HG03521 (cell line): ENCODE measurements at regions not wholly inside any gene's neighbourhood (a gene's known extent, or its start where the extent isn't known, plus 50 kb on each side); places are given as distances from the start of the nearest gene placed in this dataset.

Experiments used
- ATAC-seq: cut with Tn5 transposase; IDR thresholded peaks from one replicate; pipeline ENCODE4 v1.9.1; 2021; ENCODE audit warnings: mild to moderate bottlenecking, moderate library complexity; ENCODE audit not compliant: unreplicated experiment

DNA sequence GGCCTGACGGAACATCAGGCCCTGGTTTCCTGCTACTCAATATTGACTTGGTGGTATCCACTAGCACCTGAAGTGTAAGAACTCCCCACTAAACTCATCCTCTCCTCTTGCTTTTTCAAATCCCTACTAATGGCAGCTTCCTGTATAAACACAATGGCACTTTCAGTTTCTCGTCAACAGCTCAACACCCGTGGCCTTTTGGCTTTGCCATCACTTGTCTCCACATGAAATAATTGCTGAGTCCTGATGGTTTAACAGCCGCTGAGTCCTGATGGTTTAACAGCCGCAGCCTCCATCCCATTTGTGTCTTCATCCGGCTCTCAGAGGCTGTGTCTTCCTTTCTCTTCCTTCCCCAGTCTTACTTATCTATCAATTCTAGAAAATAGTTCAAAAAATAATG is 261.4 kb upstream of the PITRM1 start:
- ATAC-seq: no peak

DNA sequence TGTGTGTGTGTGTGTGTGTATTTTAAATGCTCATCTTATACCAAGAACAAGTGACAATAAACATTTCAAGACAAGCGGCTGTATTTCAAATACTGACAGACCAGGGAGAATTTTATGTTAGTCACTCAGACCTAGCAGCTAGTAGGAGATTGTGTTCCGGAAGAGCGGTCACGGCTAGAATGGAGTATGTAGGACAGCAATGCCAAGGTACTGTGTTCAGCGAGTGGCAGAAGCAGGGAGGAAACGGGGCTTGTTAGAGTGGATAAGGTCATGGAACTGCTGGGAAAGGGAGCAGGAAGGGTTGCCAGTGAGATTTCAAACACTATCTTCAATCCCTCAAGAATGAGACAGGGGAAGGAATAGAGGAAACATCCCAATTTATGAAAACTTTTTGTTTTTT is 260.5 kb upstream of the PITRM1 start:
- no peak for ATAC-seq

DNA sequence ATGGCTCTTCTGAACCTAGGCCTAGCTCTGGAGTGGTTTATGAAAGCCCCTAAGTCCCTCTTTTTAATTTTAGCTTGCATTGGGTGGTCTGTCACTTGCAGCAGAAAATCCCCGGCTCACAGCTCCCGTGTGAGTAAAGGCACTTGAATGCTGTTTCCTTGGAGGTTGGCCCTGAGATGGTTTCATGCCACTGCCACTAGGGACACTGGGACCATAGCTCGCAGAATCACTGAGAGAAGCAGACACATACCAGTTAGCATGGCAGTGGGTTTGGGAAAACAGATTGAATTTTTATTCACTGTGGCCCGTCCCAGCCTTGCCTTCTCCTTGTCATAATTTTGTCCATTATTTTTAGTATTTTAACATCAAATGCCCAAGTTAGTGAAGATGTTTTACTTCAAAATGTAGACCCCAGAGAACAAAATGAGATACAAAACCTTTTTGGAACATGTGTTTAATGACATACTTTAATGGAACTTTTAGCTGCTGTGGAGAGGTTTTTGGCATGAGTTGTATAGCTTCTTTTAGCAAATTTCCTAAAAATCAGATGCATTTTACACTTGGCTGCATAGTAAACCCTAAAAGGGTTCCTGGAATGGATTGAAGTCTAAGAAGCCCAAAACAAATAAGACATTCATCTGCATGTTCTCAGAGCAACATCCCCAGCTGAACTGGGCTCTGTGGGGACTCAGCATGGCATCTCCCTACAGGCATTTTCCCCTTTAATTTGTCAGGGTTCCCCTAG is 259.7 kb upstream of the PITRM1 start:
- ATAC-seq: no peak

DNA sequence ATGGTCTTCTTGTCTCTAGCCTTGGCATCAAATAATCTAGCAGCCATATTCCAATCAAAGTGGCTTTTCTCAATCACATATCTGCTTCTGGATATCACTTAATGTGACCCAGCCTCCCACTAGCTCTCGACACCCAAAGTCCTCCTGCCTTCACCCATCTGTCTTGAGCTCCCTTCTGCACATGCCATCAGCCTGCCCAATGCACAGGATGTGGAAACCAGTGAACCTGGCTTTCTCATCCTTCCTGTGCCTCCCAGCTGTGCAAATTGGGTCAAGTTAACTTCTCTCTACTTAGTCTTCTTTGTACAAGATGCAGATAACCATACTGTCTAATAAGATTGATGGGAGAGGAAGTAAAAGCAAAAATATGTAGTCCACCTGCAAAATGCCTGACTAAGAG is 257.9 kb upstream of the PITRM1 start:
- ATAC-seq: no peak

DNA sequence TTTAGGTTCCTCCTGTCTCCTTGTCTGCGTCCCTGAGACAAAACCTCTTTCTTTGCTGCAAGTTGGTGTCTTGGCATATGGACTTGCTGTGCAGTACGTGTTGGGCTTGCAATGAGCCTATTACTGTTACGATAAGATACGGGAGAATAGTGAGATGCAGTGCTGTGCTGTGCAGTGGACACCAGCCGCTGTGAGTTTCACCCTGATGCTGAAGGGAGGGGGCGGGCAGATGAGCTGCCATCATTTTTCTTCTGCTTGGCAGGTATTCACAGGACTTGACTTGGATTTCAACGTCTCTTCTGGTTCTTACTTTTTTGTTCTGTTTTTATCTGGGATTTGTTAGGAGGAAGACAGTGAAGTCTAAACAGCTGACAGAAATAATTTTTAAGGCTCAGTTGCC is 257.1 kb upstream of the PITRM1 start:
- ATAC-seq: no peak

DNA sequence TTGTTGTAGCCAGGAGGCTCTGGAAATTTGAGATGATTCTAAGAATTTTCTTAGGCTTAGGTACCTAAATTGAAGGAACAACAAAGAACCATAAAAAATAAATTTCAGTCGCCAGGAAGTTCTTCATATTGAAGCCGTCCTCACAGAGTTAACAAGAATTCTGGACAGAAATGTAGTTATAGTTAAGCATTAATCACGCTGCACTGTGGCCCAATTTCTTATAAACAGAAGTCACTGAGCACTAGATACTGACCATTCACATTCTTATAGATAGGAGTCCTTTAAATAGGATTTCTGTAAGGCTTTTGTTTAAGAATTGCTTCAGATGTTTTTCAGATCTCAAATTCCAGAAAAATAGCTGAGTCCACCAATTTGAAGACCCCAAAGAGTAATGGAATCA is 256.2 kb upstream of the PITRM1 start:
- no peak for ATAC-seq

DNA sequence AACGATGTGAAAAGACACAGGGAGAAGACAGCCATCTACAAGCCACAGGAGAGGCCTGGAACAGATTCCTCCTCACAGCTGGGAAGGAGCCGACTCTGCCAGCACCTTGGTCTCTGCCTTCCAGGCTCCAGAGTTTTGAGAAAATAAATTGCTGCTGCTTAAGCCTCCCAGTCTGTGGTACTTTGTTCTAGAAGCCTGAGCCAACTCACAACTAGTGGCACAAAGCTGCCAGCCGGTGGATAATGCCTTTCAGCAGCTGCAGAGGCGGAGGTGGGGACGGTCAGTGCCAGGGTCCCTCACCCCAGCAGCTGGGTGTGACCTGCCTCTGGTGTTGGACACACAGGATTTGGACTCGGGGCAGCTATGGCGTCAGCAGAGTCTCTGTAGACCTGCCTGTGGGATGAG is 255.4 kb upstream of the PITRM1 start:
- ATAC-seq: no peak

DNA sequence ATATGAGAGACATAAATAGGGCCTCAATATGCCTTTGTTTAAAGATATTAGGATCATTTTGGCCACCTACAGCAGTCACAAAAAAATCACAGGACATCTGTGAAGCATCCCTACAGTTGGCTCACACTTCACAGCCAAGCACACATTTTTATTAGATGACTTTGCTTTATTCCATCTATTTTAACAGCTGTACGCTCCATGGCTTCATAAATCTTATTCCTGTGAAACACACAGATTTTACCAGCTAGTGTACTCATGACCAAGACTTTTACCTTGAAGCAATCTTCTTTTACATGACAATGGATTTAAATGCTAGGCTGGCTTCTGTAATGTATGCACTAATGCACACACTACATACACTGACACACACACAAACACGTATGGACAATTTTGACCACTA is 254.8 kb upstream of the PITRM1 start:
- no peak for ATAC-seq

DNA sequence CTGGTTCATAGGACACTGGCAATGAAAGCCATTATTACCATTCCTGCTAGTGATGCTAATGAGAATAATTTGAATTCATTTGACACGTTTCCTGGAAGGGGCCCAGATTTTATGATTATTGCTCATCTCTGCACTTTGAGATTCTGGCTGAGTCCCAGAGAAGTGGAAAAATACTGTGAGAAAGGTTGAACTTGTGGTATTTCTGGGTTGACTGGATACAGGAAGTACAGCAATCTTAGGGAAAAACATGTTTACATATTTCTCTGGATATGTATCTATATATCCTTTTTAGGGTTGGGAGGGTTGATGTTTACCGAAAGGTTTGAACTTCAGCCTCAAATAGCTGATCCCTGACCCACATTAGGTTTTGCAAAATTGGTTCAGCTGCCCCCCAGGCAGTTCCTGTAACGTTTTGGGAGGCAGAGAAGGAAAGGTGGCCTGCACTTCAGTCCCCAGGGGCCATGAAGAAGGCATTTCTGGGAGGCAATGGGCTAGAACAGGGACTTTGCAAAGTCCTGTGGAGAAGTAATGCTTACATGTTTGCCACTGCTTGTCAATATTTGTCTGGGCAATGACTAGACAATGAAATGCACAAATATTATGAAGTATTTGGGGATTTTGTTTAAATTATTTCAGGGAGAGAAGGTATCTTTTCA is 253.7 kb upstream of the PITRM1 start:
- ATAC-seq: no peak

DNA sequence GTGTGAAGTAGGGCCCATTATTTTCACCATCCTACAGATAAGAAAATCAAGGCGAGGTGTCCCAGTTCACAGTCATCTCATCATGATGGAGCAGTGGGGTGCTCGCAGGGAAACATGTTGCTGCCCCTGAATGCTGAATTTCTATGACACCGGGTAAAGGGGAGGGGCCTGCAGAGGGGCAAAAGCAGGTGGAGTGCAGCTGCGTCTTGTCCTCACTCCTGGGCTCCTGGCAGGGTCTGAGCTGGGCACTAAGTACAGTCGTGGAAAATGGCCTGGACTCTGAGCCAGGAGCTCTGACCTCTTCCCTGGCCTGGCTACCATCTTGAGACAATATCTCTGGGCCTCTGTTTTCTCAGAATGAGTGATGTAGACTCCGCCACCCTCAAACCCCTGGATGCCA is 253.1 kb upstream of the PITRM1 start:
- no peak for ATAC-seq

DNA sequence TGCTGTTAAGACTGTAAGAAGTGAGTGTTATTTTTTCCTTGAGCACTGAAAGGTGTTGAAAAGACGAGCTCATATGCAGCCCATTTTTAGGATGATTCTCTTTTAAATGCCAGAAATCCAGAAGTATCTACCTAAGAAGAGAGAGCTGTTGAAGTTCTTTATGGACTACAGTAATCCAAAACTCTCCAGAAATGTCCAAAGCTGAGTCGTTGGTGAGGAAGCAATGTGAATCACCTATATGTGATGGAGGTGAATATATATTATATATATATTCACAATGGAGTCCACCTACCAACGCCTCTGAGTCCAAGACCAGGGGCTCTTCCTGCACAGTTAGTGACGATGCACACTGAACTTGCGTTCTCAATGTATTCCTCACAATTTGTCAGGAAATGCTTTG is 252.7 kb upstream of the PITRM1 start:
- ATAC-seq: no peak

DNA sequence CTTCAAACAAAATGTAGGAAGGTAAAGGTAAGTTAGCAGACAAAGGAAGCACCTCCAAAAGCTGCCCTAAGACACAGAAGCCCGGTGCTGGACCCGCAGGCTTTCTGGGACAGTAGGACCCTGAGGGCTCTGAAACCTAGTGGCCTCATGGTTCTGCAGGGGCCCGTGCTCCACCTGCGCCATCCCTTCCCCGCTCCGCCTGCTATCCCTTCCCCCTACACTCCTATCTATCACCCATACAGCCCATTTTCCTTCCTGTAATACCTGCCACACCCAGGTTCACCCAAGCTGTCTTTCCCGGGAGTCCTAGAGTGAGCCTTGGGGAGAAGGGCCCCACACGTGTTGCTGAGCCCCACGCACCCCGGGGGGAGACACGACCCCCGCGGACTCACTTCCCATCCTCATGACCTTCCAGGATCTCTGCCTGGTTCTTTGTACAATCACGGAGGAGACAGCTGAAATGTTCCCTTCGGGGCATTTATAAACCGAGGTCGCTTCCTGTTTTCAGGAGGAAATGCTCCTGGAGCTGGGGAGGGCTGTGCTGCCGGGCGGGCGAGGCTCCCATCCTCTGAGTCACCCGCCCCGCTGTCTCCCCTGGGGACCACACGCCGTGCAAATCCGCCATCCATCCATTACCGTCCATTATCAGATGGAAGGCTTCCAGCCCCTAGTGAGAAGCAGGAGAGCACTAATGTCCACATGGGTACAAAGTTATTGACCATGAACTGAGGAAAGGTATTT is 251.7 kb upstream of the PITRM1 start:
- ATAC-seq: no peak

DNA sequence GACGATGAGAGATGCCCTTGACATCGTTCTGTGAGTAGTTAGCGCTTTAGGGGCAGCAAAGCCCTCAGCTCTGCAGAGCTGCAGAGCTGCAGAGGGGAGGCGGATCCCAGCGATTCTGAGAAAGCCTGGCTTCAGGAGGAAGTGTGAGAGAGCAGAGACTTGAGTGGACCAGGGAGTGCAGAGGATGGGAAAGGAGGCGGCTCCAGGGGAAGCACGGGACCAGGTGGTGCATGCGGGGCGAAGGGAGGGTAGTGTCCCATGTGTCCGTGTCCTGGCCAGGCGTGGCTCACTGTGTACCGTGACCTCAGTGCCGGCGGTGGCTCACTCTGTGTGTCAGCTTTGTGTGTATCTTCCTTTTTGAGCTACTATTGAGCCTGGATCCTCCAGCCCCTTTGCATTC is 250.8 kb upstream of the PITRM1 start:
- no peak for ATAC-seq

DNA sequence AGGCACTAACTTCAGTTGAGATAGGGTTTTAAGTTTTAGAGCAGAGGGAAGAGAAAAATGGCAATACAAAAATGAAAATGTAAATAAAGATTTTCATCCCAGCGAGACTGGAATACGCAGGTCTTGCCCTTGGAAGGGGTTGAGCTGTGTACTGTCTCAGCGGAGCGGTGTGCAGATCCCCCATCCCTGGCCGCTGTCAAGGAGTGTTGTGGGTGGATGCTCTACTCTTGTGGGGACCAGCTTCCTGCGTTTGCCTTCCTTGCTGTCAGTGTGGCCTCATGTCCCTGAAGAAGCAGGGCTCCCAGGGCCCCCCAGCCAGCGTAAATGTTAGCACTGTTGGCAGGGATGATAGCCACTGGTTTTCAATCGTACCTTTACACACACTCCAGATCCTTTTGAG is 249.7 kb upstream of the PITRM1 start:
- no peak for ATAC-seq

DNA sequence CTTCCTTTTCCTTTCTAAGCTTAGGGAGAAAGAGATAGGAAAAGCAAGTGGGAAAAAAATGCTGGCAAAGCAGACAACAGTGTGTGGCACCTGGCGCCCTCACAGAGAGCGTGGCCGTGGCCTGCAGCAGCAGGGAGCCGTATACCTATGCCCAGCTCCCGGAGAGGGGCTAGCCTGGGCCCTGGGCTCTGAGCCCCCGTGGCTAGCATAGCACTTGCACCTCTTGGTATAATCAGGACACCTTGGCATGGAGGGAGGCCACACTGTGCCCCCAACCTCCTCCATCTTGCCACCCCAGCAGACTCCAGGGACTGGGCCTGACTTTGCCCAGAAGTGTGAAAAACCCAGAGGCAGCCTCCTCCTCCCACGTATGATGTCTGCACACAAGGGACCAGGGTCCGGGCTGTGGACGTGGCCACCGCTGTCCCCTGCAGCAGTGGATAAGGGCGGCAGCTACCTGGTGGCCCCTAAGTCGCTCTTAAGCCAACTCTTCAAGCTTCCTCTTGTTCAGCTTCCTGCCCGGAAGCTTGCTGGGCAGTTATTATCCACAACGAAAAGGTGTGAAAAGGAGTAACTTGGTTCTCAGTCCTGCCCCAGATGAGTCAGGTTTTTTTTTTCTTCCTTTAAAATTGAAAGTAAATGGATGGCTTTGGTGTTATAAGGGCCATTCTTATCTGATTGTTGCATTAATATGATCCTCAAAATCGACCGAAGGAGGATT is 249.1 kb upstream of the PITRM1 start:
- ATAC-seq: no peak

DNA sequence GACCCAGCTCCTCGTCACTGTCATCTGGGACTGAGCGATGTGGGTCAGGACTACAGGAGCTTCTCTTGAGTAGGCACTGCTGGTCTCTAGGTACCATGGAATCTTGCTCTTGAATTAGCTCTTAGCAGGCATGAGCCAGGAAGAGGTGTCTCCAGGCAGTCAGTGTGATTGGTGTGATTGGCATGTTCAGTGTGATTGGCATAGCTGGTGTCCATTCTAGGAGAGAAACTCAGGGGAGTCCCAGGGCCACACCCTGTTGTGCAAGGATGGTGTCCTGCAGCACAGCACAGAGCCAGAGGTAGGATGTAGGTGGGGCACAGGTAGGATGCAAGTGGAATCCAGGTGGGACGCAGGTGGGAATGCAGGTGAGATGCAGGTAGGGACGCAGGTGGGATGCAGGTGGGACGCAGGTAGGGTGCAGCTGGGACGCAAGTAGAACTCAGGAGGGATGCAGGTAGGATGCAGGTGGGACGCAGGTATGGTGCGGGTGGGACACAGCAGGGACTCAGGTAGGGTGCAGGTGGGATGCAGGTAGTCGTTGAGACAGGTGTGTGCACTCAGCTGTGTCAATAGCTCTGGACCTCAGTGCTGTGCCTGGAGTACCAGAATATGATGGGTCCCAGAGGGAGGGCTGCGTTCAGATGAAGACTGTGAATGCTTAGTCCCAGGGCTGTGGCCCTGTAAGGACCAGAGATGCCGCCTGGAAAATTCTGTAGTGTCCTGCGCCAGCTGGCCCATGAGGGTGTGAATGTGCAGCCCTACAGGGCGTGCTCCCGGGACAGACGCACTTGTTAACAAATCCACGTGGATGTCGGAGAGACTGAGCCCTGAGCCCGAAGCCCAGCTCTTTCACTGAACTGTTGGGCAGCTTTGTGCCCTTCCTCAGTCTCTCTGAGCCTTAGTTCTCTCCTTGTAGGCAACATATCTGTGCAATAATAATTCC is 248.2 kb upstream of the PITRM1 start:
- ATAC-seq: no peak

DNA sequence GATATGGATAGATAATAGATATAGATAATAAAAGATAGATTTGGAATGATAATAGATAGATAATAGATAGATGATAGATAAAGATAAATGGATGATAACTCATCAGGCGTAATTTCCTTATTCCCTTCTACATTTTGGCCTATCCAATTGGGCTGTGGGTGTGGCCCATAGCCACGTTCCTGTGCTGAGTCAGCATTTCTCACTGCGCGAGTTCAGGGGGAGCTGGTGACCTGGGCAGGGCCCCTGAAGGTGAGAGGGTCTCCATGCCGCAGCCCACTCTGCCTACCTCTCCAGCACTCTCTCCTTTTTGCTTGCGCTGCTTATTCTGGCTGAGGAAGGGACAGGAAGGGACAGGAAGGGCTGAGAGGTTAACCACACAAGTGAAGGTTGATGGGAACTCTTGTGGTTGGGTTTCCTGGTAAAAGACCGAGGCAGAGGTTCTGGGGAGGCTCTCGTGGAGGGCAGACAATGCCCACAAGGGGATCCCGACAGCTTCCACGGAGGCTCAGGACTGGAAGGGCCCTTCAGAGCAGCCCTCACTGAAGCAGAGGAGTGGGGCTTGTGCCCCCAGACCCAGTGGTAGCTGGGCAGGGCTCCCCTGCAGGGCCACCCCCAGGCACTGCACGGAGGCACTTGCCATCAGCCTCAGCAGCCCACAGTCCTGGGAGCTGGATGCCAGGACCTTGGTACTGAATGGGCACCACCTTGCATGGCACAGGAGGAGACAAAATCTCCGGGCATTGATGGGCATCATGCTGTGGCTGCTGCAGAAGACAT is 247.3 kb upstream of the PITRM1 start:
- no peak for ATAC-seq

DNA sequence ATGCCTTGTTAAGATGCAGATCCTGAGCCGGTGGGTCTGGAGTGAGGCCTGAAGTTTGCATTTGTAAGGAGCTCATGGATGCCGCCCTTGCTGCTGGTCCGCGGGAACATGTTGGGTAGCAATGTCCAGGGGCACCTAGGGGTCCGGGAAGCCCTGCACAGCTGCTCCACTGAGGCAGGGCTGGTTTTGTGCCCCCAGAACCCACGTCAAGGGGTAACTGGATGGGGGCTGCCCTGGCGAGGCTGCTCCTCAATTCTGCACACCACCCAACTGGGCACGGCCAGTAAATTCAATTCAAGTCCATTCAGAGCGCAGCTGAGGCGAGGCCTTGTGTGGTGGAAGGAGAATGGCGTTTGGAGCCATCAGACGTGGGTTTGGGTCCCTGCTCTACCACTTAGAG is 246.3 kb upstream of the PITRM1 start:
- ATAC-seq: no peak

DNA sequence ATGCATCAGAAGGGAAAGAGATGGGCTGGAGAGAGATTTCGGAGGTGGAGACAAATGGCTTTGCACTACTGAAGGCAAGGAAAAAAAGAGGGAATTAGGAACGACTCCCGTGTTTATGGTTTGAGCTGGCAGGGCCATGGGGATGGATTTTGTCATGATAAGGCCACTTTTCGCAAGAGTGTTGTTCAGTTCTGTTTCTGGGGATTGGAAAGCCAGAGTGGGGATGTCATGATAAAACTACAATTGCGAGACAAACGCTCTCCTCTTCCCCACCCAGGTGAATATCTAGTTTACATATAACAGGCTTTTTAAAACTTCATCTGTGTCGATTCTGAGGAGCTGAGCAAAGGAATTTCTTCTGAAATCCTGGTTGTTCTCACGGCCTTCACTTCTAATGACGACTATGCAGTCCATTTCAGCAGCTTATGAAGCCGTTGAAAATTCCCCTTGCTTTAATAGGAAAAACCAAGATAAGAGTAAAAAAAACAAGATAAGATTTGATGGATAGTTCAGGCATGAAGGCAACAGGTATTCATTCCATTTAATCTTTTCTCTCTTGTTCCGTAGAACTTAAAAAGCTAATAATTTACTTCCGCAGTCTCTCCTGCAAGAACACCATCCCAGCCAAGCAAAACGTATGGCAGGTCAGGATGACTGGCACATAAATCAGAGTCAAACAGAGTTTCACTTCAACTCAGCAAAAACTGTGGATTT is 245.6 kb upstream of the PITRM1 start:
- ATAC-seq: no peak
